ENCODE measurements at regions not wholly inside any gene's neighbourhood (a gene's known extent, or its start where the extent isn't known, plus 50 kb on each side); places are given as distances from the start of the nearest gene placed in this dataset.

DNA sequence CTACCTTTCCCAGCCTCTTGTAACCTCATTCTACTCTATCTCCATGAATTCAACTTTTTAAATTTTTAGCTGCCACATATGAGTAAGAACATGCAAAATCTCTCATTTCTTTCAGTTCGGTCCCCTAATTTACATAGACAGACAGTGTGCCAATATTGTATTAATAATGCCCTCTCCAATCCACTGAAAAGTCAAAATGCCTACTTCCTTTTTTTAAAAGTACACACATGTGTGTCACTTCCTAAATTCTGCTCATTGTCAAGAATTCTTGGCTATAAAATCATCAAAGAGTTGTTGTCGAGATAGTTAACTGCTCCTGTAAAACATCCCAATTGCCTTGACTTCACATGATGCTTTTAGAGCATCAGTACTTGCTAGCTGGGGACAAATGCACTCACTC, 84.2 kb upstream of the IL12A start:
- TF ChIP-seq, protein P1, sequence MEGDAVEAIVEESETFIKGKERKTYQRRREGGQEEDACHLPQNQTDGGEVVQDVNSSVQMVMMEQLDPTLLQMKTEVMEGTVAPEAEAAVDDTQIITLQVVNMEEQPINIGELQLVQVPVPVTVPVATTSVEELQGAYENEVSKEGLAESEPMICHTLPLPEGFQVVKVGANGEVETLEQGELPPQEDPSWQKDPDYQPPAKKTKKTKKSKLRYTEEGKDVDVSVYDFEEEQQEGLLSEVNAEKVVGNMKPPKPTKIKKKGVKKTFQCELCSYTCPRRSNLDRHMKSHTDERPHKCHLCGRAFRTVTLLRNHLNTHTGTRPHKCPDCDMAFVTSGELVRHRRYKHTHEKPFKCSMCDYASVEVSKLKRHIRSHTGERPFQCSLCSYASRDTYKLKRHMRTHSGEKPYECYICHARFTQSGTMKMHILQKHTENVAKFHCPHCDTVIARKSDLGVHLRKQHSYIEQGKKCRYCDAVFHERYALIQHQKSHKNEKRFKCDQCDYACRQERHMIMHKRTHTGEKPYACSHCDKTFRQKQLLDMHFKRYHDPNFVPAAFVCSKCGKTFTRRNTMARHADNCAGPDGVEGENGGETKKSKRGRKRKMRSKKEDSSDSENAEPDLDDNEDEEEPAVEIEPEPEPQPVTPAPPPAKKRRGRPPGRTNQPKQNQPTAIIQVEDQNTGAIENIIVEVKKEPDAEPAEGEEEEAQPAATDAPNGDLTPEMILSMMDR (IDR thresholded peaks at IDR 0.05; ENCODE audit: insufficient read depth, low read length, poor library complexity, severe bottlenecking): no peak
- no peak for TF ChIP-seq EZH2phosphoT487 (conservative IDR thresholded peaks at IDR 0.05; ENCODE audit: low read length)

All from SU-DHL-6 (cell line).